Breast epithelium (tissue), 3 donors: ENCODE measurements at regions not wholly inside any gene's neighbourhood (a gene's known extent, or its start where the extent isn't known, plus 50 kb on each side); places are given as distances from the start of the nearest gene placed in this dataset.

Experiments used
- CTCF ChIP-seq, 3 donors: fragments of 450-650 bp; IDR thresholded peaks; one replicate each; pipeline ENCODE4 v1.5.1; 2016 to 2017; ENCODE audit warnings: antibody characterized with exemption in 3 of 3, mild to moderate bottlenecking in 3 of 3, moderate library complexity in 3 of 3
- POLR2AphosphoS5 ChIP-seq, 3 donors: sonication (generic); formaldehyde crosslinking; IDR thresholded peaks; one replicate each; pipeline ENCODE4 v1.6.1; 2017; ENCODE audit warnings: antibody characterized with exemption in 3 of 3

DNA sequence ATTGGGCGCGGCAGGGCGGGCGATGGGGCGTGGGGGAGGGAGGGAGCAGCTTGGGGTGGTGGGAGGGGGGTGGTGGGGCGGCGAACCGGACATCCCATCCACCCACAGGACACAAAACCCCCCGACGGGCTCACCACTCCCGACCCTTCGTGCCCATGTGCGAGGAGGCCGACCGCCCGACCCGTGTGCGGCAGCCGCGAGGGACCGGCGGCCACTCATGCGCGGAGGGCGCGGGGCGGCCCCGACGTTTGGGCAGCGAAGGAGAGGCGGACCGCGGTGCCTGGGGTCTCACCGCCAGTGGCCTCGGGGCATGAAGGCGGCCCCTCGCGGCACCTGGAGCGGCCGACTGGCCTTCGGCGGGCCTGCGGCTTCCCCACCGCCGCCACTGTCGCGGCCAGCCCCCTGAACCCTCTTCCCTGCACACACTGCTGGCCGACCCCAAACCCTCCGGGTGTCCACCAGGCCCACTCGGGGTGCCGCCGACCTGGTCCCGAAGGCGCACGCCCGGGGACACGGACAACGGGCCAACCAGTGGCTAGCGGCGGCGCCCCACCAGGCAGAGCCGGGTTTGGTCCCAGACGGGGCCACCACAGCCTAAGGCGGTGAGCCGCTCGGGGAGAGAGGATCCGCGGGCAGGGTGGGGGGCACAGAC lies 94.6 kb upstream of the ANKRD30BL start:
- TF ChIP-seq CTCF (IDR thresholded peaks at IDR 0.05): no peak
- no peak for TF ChIP-seq POLR2AphosphoS5 (IDR thresholded peaks at IDR 0.05)
